WTC11 (cell line): ENCODE measurements at regions not wholly inside any gene's neighbourhood (a gene's known extent, or its start where the extent isn't known, plus 50 kb on each side); places are given as distances from the start of the nearest gene placed in this dataset.
"Not testable (repeated sequence)": the region's sequence is repeated elsewhere in the genome, so short reads cannot be mapped to it uniquely, and the experiment has no call there.

ENCODE experiments used
- ATAC-seq: fragments of 200-7000 bp; cut with Tn5 transposase; 2 replicates; pipeline ENCODE4 v1.10.0; 2021; ENCODE audit warnings: mild to moderate bottlenecking, moderate library complexity
- CTCF ChIA-PET: fragments of 300-600 bp; sonication (Branson Sonifier 250); formaldehyde crosslinking; loops from one replicate; lab custom pipeline; 2021; ENCODE audit warnings: antibody characterized with exemption; lab: Charles Lee
- POLR2A ChIA-PET: fragments of 350-600 bp; sonication (Branson Sonifier 250); formaldehyde crosslinking; loops from one replicate; lab custom pipeline; 2021; ENCODE audit warnings: antibody characterized with exemption; lab: Charles Lee
- DNase-seq: peaks from one replicate; pipeline ENCODE4 v3.0.0; 2021; ENCODE audit warnings: low spot score
- H3K27ac Mint-ChIP-seq: 2 replicates; pipeline ENCODE4 v1.8.0; 2021; ENCODE audit warnings: mixed read lengths
- H3K27me3 Mint-ChIP-seq: 2 replicates; pipeline ENCODE4 v1.8.0; 2021; ENCODE audit warnings: low read depth, mild to moderate bottlenecking, moderate library complexity, mixed read lengths
- H3K36me3 Mint-ChIP-seq: 2 replicates; pipeline ENCODE4 v1.8.0; 2021; ENCODE audit warnings: mixed read lengths
- H3K4me1 Mint-ChIP-seq: 2 replicates; pipeline ENCODE4 v1.8.0; 2022; ENCODE audit warnings: mixed read lengths
- H3K4me3 Mint-ChIP-seq: 2 replicates; pipeline ENCODE4 v1.8.0; 2021; ENCODE audit warnings: mild to moderate bottlenecking, moderate library complexity, mixed read lengths
- H3K9me3 Mint-ChIP-seq: 2 replicates; pipeline ENCODE4 v1.8.0; 2021; ENCODE audit warnings: mixed read lengths
- ATF6 ChIP-seq: sonication (generic); formaldehyde crosslinking; IDR thresholded peaks from 2 replicates; pipeline ENCODE4 v1.8.1; 2023; ENCODE audit warnings: mild to moderate bottlenecking, missing genetic modification reagents
- CBFB ChIP-seq: sonication (generic); formaldehyde crosslinking; IDR thresholded peaks from 2 replicates; pipeline ENCODE4 v1.8.1; 2022; ENCODE audit warnings: mild to moderate bottlenecking, low read depth, missing genetic modification reagents
- E2F1 ChIP-seq: sonication (generic); formaldehyde crosslinking; IDR thresholded peaks from 2 replicates; pipeline ENCODE4 v1.8.0; 2022; ENCODE audit warnings: mild to moderate bottlenecking, missing genetic modification reagents
- ESRRA ChIP-seq: sonication (generic); formaldehyde crosslinking; IDR thresholded peaks from 2 replicates; pipeline ENCODE4 v1.8.1; 2022; ENCODE audit warnings: mild to moderate bottlenecking, missing genetic modification reagents, borderline replicate concordance
- ETV6 ChIP-seq: sonication (generic); formaldehyde crosslinking; IDR thresholded peaks from 2 replicates; pipeline ENCODE4 v1.8.1; 2022; ENCODE audit warnings: mild to moderate bottlenecking, missing genetic modification reagents
- FOXP1 ChIP-seq: sonication (generic); formaldehyde crosslinking; IDR thresholded peaks from 2 replicates; pipeline ENCODE4 v1.8.0; 2022; ENCODE audit warnings: missing genetic modification reagents, mild to moderate bottlenecking, moderate library complexity, borderline replicate concordance
- GRHL2 ChIP-seq: fragments of 250-450 bp; sonication (Bioruptor Pico); IDR thresholded peaks from 2 replicates; pipeline ENCODE4 v1.8.0; 2022; ENCODE audit warnings: mild to moderate bottlenecking, moderate library complexity; ENCODE audit not compliant: insufficient replicate concordance, severe bottlenecking
- IRF2 ChIP-seq: sonication (generic); formaldehyde crosslinking; IDR thresholded peaks from 2 replicates; pipeline ENCODE4 v1.8.0; 2022; ENCODE audit warnings: low read depth, missing genetic modification reagents, borderline replicate concordance
- JUN ChIP-seq: sonication (generic); formaldehyde crosslinking; IDR thresholded peaks from 2 replicates; pipeline ENCODE4 v1.8.0; 2023; ENCODE audit warnings: mild to moderate bottlenecking, missing genetic modification reagents
- NFE2L1 ChIP-seq: sonication (generic); formaldehyde crosslinking; IDR thresholded peaks from 2 replicates; pipeline ENCODE4 v1.8.1; 2023; ENCODE audit warnings: missing genetic modification reagents
- SMAD3 ChIP-seq: sonication (generic); formaldehyde crosslinking; IDR thresholded peaks from 2 replicates; pipeline ENCODE4 v1.8.0; 2022; ENCODE audit warnings: missing genetic modification reagents, mild to moderate bottlenecking, borderline replicate concordance
- SOX15 ChIP-seq: fragments of 250-450 bp; sonication (Bioruptor Pico); IDR thresholded peaks from 2 replicates; pipeline ENCODE4 v1.9.0; 2021; ENCODE audit warnings: mild to moderate bottlenecking
- SP1 ChIP-seq: sonication (generic); formaldehyde crosslinking; conservative IDR thresholded peaks from 2 replicates; pipeline ENCODE4 v1.8.1; 2022; ENCODE audit warnings: missing genetic modification reagents
- USF2 ChIP-seq: sonication (generic); formaldehyde crosslinking; IDR thresholded peaks from 2 replicates; pipeline ENCODE4 v1.8.1; 2023; ENCODE audit warnings: mild to moderate bottlenecking, missing genetic modification reagents, moderate library complexity
- ZMAT4 ChIP-seq: fragments of 250-450 bp; sonication (Bioruptor Pico); IDR thresholded peaks from 2 replicates; pipeline ENCODE4 v1.9.0; 2021; ENCODE audit warnings: mild to moderate bottlenecking
- ZNF121 ChIP-seq: sonication (generic); formaldehyde crosslinking; IDR thresholded peaks from 2 replicates; pipeline ENCODE4 v1.8.0; 2023; ENCODE audit warnings: missing genetic modification reagents
- ZNF281 ChIP-seq: sonication (generic); formaldehyde crosslinking; IDR thresholded peaks from 2 replicates; pipeline ENCODE4 v1.8.0; 2023; ENCODE audit warnings: mild to moderate bottlenecking, missing genetic modification reagents

GRCh38 chr10:16049782-16050181 lies 189.5 kb upstream of the MINDY3 start:
- DNase-seq = no peak
- ATAC-seq = no peak
- Mint-ChIP-seq H3K4me3 (no peak overlapping the region), H3K27me3 (no peaks in the 10 kb centered on the region), H3K4me1 (peaks cover 4% of the 10 kb centered on the region; the same call in 1 of the 2 replicates), H3K27ac (no peak overlapping the region), H3K36me3 (no peaks in the 10 kb centered on the region), H3K9me3 (peaks cover 4% of the 10 kb centered on the region; the same call in 1 of the 2 replicates)
- TF ChIP-seq CBFB (no peak), SMAD3 (CRISPR knock-in tag) (no peak), GRHL2 (no peak), IRF2 (CRISPR knock-in tag) (no peak)
- ChIA-PET POLR2A (no interaction called here), CTCF (interaction anchor here (1.0 kb wide), 1 partner anchor 70 kb away, joined by 3 read pairs; no protein-coding TSS in a partner anchor)

- Mint-ChIP-seq H3K36me3 (peaks cover 3% of the 10 kb centered on the region; the same call in 1 of the 2 replicates), H3K4me3 (no peak overlapping the region), H3K27ac (no peak overlapping the region), H3K9me3 (peaks cover 16% of the 10 kb centered on the region), H3K27me3 (no peaks in the 10 kb centered on the region), H3K4me1 (no peaks in the 10 kb centered on the region)
- CTCF ChIA-PET = interaction anchor here (1.0 kb wide), 1 partner anchor 161 kb away, joined by 3 read pairs; no protein-coding TSS in a partner anchor
- DNase-seq (no peak), ATAC-seq (no peak)
- TF ChIP-seq JUN (no peak), SP1 (CRISPR knock-in tag) (no peak), FOXP1 (CRISPR knock-in tag) (no peak), USF2 (CRISPR knock-in tag) (no peak), ATF6 (CRISPR knock-in tag) (no peak), ZNF281 (CRISPR knock-in tag) (no peak), CBFB (no peak), E2F1 (no peak), ZMAT4 (CRISPR knock-in tag) (no peak), ESRRA (no peak), GRHL2 (no peak), NFE2L1 (CRISPR knock-in tag) (no peak), SOX15 (no peak), ETV6 (CRISPR knock-in tag) (no peak), ZNF121 (CRISPR knock-in tag) (no peak)
- POLR2A ChIA-PET = interaction anchor here (0.6 kb wide), 1 partner anchor 232 kb away, joined by 3 read pairs; no protein-coding TSS in a partner anchor
Observed at GRCh38 chr10:16063350-16063749, 203.0 kb upstream of the MINDY3 start.

- H3K4me1 Mint-ChIP-seq, POLR2A ChIA-PET, H3K27ac Mint-ChIP-seq, H3K36me3 Mint-ChIP-seq, H3K27me3 Mint-ChIP-seq, ATAC-seq, H3K4me3 Mint-ChIP-seq, CTCF ChIA-PET, DNase-seq: not testable (repeated sequence)
- peaks cover 19% of the 10 kb centered on the region for H3K9me3 Mint-ChIP-seq
Observed at GRCh38 chr10:16083551-16083950, 223.2 kb upstream of the MINDY3 start.
